Small intestine (tissue), 7 donors: ENCODE measurements at regions not wholly inside any gene's neighbourhood (a gene's known extent, or its start where the extent isn't known, plus 50 kb on each side); places are given as distances from the start of the nearest gene placed in this dataset.
"Not testable (repeated sequence)": the region's sequence is repeated elsewhere in the genome, so short reads cannot be mapped to it uniquely, and the experiment has no call there.

Experiments
- DNase-seq, 2 donors: peaks; one replicate each; pipeline versions ENCODE4 v3.0.0 to v3.0.0-alpha.2; 2013
- FAIRE-seq: peaks from 2 replicates; lab custom pipeline; 2012; peaks lifted over from hg19 to GRCh38; lab: Jason Lieb, UNC
- H3K27ac ChIP-seq, 3 donors: one replicate each; pipeline ENCODE4 v1.5.1; 2013; ENCODE audit warnings: low read length in 2 of 3, mild to moderate bottlenecking in 2 of 3, control low read depth in 1 of 3, inconsistent platforms in 1 of 3, low read depth in 1 of 3, moderate library complexity in 1 of 3
- H3K27me3 ChIP-seq, 3 donors: one replicate each; pipeline ENCODE4 v1.6.1; 2013; ENCODE audit warnings: low read length in 3 of 3, inconsistent platforms in 1 of 3; ENCODE audit not compliant: control insufficient read depth in 3 of 3, insufficient read depth in 3 of 3
- H3K36me3 ChIP-seq, 3 donors: one replicate each; pipeline ENCODE4 v1.6.1; 2013; ENCODE audit warnings: low read length in 3 of 3, inconsistent platforms in 1 of 3, low read depth in 1 of 3, mild to moderate bottlenecking in 1 of 3, moderate library complexity in 1 of 3; ENCODE audit not compliant: control insufficient read depth in 3 of 3, insufficient read depth in 2 of 3
- H3K4me1 ChIP-seq, 3 donors: one replicate each; pipeline ENCODE4 v1.6.1; 2013; ENCODE audit warnings: low read length in 2 of 3, inconsistent platforms in 1 of 3, low read depth in 1 of 3, mild to moderate bottlenecking in 1 of 3, moderate library complexity in 1 of 3; ENCODE audit not compliant: control insufficient read depth in 3 of 3, insufficient read depth in 2 of 3
- H3K4me3 ChIP-seq, 3 donors: one replicate each; pipeline ENCODE4 v1.5.1; 2013; ENCODE audit warnings: low read length in 3 of 3, control low read depth in 1 of 3, inconsistent platforms in 1 of 3, low read depth in 1 of 3, mild to moderate bottlenecking in 1 of 3, moderate library complexity in 1 of 3
- H3K9me3 ChIP-seq, 2 donors: one replicate each; pipeline ENCODE4 v1.6.1; 2013; ENCODE audit warnings: low read depth in 1 of 2, low read length in 1 of 2; ENCODE audit not compliant: control insufficient read depth in 2 of 2, insufficient read depth in 1 of 2
- WGBS, 3 donors: extraction: QIAGEN DNeasy Blood & Tissue Kit; methylation state at CpG; one replicate each; pipeline ENCODE4 v1.1.7; 2013; 5-methylcytosine and 5-hydroxymethylcytosine counted together
- donor health status: healthy with polysubstance abuse.
- donor health status: control.
- donor health status: control.
- donor health status: Bipolar disorder and iron deficiency.
- donor health status: healthy.

DNA sequence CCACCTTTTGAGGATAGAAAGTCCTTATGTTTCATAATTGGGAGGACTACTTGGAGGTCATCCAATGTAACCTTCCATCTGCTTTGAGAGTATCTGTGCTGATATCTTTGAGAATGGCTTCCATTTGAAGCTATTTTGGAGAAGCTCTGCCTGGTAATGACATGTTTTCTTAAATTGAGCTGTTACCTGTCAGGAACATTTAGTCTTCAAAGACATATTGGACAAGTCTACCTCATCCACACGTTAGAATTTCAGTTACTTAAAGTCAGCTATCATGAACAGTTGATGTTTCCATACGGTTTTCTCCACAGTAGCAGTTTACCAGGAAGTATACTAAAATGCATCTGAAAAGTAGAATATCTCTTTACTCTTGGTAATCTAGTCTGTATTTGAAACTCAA, 318.5 kb downstream of the EDEM1 start:
- H3K4me3 ChIP-seq: no peak overlapping the region
- H3K27me3 ChIP-seq: no peaks in the 10 kb centered on the region
- no peak overlapping the region for H3K27ac ChIP-seq
- H3K9me3 ChIP-seq: peaks cover 7 to 25% of the 10 kb centered on the region in 2 donors
- FAIRE-seq (no peak), DNase-seq (no peak)
- no peaks in the 10 kb centered on the region for H3K36me3 ChIP-seq
- H3K4me1 ChIP-seq: no peaks in the 10 kb centered on the region
- WGBS, 3 donors: 71 to 81% (median 77%) methylated on average over 2 of the region's 2 CpGs

GRCh38 chr3:5508860-5509259, 321.4 kb downstream of the EDEM1 start:
- not testable (repeated sequence) for FAIRE-seq
- 82 to 84% (median 82%) methylated on average over 3 of the region's 3 CpGs for WGBS, 3 donors

GRCh38 chr3:5510300-5510699, 322.8 kb downstream of the EDEM1 start:
- Histone ChIP-seq H3K27me3 (no peaks in the 10 kb centered on the region), H3K27ac (no peak overlapping the region), H3K36me3 (no peaks in the 10 kb centered on the region), H3K4me1 (no peaks in the 10 kb centered on the region), H3K4me3 (no peak overlapping the region), H3K9me3 (peaks cover 6 to 26% of the 10 kb centered on the region in 2 donors)
- WGBS, 3 donors: 77 to 92% (median 82%) methylated on average over 5 of the region's 5 CpGs
- no peak for DNase-seq
- FAIRE-seq: no peak

More at GRCh38 chr3:5508860-5509259, 321.4 kb downstream of the EDEM1 start:
- H3K27ac ChIP-seq, H3K36me3 ChIP-seq, H3K4me3 ChIP-seq, H3K27me3 ChIP-seq, H3K4me1 ChIP-seq, DNase-seq: not testable (repeated sequence)
- H3K9me3 ChIP-seq: peaks cover 7 to 31% of the 10 kb centered on the region in 2 donors

- no peak overlapping the region for H3K27ac ChIP-seq
- peaks cover 0 to 3% of the 10 kb centered on the region in 2 donors for H3K9me3 ChIP-seq
- H3K27me3 ChIP-seq: no peaks in the 10 kb centered on the region
- no peak overlapping the region for H3K4me3 ChIP-seq
- no peaks in the 10 kb centered on the region for H3K36me3 ChIP-seq
- WGBS, 3 donors: 92 to 97% (median 96%) methylated on average over 4 of the region's 4 CpGs
- FAIRE-seq: no peak
- no peaks in the 10 kb centered on the region for H3K4me1 ChIP-seq
- no peak for DNase-seq
Measured at GRCh38 chr3:5517921-5518320, 330.4 kb downstream of the EDEM1 start.

DNA sequence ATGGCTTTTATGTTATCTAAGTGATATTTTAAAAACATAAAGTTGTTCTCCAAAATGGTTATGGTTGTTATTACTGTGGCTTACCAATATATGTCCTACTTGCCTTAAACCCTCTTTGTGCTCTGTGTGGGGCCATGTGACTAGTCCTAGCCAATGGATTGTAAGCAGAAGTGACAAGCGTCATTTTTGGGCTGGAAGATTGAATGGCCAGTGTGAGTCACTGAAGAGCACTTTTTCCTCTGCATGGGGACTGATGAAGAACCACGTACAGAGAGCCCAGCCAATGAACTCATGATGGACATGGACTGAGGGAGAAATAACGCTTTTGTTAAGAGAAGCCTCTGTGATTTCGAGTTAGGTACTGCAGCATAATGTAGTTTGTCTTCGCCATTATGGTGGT, 332.7 kb downstream of the EDEM1 start:
- H3K4me3 ChIP-seq: no peak overlapping the region
- 76 to 82% (median 80%) methylated on average over 5 of the region's 5 CpGs for WGBS, 3 donors
- no peaks in the 10 kb centered on the region for H3K27me3 ChIP-seq
- no peaks in the 10 kb centered on the region for H3K36me3 ChIP-seq
- FAIRE-seq (no peak), DNase-seq (no peak)
- H3K4me1 ChIP-seq: no peaks in the 10 kb centered on the region
- no peaks in the 10 kb centered on the region for H3K9me3 ChIP-seq
- no peak overlapping the region for H3K27ac ChIP-seq

DNA sequence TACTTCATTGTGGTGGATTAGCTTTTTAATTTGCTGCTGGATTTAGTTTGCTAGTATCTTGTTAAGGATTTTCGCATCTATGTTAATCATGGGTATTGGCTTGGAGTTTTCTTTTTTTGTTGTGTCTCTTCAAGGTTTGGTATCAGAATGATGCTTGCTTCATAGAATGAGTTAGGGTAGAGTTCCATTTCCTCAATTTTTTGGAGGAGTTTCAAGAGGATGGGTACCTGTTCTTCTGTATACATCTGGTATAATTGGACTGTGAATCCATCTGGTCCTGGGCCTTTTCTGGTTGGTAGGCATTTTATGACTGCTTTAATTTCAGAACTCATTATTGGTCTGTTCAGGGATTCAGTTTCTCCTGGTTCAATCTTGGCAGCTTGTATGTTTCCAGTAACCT, 335.6 kb downstream of the EDEM1 start:
- H3K27ac ChIP-seq: no peak overlapping the region
- no peaks in the 10 kb centered on the region for H3K9me3 ChIP-seq
- no peaks in the 10 kb centered on the region for H3K4me1 ChIP-seq
- WGBS, 3 donors: 93 to 100% (median 96%) methylated on average over 1 of the region's 1 CpG
- DNase-seq: no peak
- no peaks in the 10 kb centered on the region for H3K36me3 ChIP-seq
- no peak overlapping the region for H3K4me3 ChIP-seq
- H3K27me3 ChIP-seq: no peaks in the 10 kb centered on the region
- FAIRE-seq: no peak

DNA sequence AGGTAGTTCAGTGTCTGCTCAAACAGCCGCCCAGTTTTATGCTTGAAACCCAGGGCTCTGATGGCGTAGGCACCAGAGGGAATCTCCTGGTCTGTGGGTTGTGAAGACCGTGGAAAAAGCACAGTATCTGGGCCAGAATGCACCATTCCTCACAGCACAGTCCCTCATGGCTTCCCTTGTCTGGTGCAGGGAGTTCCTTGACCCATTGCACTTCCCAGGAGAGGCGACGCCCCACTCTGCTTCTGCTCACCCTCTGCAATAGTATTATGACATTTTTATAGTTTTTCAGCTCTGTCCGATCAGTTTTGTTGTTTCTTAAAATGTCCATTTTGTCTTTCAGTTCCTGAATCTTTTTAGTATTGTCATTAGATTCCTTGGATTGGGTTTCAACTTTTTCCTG, 343.5 kb downstream of the EDEM1 start:
- Histone ChIP-seq H3K27me3 (no peaks in the 10 kb centered on the region), H3K9me3 (peaks cover 0 to 4% of the 10 kb centered on the region in 2 donors), H3K36me3 (no peaks in the 10 kb centered on the region), H3K4me3 (no peak overlapping the region), H3K4me1 (no peaks in the 10 kb centered on the region), H3K27ac (no peak overlapping the region)
- FAIRE-seq (no peak), DNase-seq (no peak)
- WGBS, 3 donors: 79 to 84% (median 83%) methylated on average over 6 of the region's 6 CpGs

DNA sequence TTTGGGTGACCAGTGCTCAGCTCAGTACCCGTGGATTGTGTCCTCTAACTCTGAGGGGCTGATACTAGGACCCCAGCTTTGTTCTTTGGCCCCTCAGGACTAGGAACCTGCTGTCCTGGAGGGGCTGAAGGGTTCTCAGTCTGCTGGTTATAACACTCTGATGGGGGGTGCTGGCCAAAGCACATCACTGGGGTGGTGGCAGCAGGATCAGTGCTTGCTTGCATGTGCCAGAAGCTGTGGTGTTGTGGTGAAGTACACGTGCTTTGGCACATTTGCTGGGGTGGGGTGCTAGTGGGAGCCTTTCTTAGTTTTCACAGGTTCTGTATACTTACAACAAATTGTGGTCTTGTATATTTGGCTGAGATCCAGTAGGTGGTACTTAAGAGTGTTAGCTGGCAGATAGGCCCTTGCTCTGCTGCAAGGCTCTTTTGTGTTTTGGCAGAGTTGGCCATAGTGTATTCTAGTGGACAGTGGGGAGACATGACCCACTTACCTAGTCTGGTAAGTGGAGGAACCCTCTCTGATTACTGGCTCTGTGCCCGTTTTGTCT, 344.3 kb downstream of the EDEM1 start:
- Histone ChIP-seq H3K27me3 (no peaks in the 10 kb centered on the region), H3K36me3 (no peaks in the 10 kb centered on the region), H3K9me3 (peaks cover 0 to 4% of the 10 kb centered on the region in 2 donors), H3K4me3 (no peak overlapping the region), H3K27ac (no peak overlapping the region), H3K4me1 (no peaks in the 10 kb centered on the region)
- no peak for DNase-seq
- FAIRE-seq: no peak
- 70 to 83% (median 77%) methylated on average over 3 of the region's 3 CpGs for WGBS, 3 donors

GRCh38 chr3:5540532-5540931, 353.0 kb downstream of the EDEM1 start:
- FAIRE-seq: no peak
- WGBS, 3 donors: 94 to 95% (median 94%) methylated on average over 13 of the region's 13 CpGs
- H3K27me3 ChIP-seq: no peaks in the 10 kb centered on the region
- H3K4me3 ChIP-seq: no peak overlapping the region
- no peaks in the 10 kb centered on the region for H3K9me3 ChIP-seq
- H3K27ac ChIP-seq: no peak overlapping the region
- H3K4me1 ChIP-seq: no peaks in the 10 kb centered on the region
- no peak for DNase-seq
- no peaks in the 10 kb centered on the region for H3K36me3 ChIP-seq
